ENCODE measurements at regions not wholly inside any gene's neighbourhood (a gene's known extent, or its start where the extent isn't known, plus 50 kb on each side); places are given as distances from the start of the nearest gene placed in this dataset.

DNA sequence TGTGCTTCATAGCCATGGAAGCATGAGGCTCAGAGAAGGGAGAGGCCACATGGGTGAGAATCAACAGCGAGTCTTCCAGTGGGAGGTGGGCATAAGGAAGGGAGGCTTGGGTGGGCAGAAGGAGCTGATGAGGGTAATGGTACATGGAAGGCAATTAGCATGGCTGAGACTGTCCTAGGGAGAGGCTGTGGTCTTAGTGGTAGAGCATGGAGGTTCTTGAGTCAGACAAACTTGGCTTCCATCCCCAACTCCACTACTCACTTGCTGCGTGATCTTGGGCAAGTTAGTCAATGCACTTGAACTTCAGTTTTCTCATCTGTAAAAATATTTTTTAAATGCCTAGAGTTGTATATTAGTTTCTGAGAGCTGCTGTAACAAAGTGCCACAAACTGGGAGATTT lies 227.2 kb upstream of the E2F8 start:
- H3K4me1 ChIP-seq: no peaks in the 10 kb centered on the region
- in situ Hi-C loops (cut with MboI; ENCODE audit: low sequenced_read_pairs): no loop called here
- no peak for DNase-seq (ENCODE audit: low spot score in 2 of 2)
- no peaks in the 10 kb centered on the region for H3K9me3 ChIP-seq
- no peaks in the 10 kb centered on the region for H3K27me3 ChIP-seq (ENCODE audit: low read depth)
- H3K36me3 ChIP-seq (replicated peaks): no peaks in the 10 kb centered on the region
- no peak overlapping the region for H3K4me3 ChIP-seq

GRCh38 chr11:19466314-19466713 lies 225.6 kb upstream of the E2F8 start:
- no peaks in the 10 kb centered on the region for H3K27me3 ChIP-seq (ENCODE audit: low read depth)
- H3K9me3 ChIP-seq: no peaks in the 10 kb centered on the region
- no peaks in the 10 kb centered on the region for H3K36me3 ChIP-seq (replicated peaks)
- no peak for DNase-seq (ENCODE audit: low spot score in 2 of 2)
- no peak overlapping the region for H3K4me3 ChIP-seq
- in situ Hi-C loops (cut with MboI; ENCODE audit: low sequenced_read_pairs): no loop called here
- H3K4me1 ChIP-seq: no peaks in the 10 kb centered on the region

- no peaks in the 10 kb centered on the region for H3K36me3 ChIP-seq (replicated peaks)
- DNase-seq (ENCODE audit: low spot score in 2 of 2): no peak
- H3K27me3 ChIP-seq (ENCODE audit: low read depth): no peaks in the 10 kb centered on the region
- H3K9me3 ChIP-seq: no peaks in the 10 kb centered on the region
- H3K4me1 ChIP-seq: no peaks in the 10 kb centered on the region
- in situ Hi-C loops (cut with MboI; ENCODE audit: low sequenced_read_pairs): no loop called here
- H3K4me3 ChIP-seq: no peak overlapping the region
These were observed 223.2 kb upstream of the E2F8 start for GRCh38 chr11:19463976-19464375.

- Histone ChIP-seq H3K36me3 (replicated peaks) (no peaks in the 10 kb centered on the region), H3K4me1 (peaks cover 6% of the 10 kb centered on the region), H3K4me3 (no peak overlapping the region), H3K27me3 (ENCODE audit: low read depth) (no peaks in the 10 kb centered on the region), H3K9me3 (no peaks in the 10 kb centered on the region)
- in situ Hi-C loops (cut with MboI; ENCODE audit: low sequenced_read_pairs): no loop called here
- no peak for DNase-seq (ENCODE audit: low spot score in 2 of 2)
These were observed 220.1 kb upstream of the E2F8 start for GRCh38 chr11:19460718-19461405.

DNA sequence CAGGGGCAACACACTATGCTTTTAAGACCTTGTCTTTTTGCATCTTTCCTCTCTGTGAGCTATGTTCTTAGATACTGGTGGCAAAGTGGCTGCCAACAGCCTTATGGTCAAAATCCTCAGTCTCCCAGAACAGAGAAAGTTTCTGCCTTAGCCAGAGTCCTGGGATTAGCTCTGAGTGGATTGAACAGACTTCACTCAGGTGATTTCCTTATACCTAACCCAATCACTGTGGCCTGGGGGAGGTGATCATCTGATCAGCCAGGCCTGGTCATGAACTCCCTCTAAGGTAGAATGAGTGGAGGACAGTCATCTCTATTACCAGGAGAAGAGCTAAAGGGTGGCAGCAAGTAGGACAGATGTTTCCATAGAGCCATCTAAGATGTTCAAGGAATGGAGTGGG lies 218.5 kb upstream of the E2F8 start:
- DNase-seq (ENCODE audit: low spot score in 2 of 2): no peak
- in situ Hi-C loops (cut with MboI; ENCODE audit: low sequenced_read_pairs): no loop called here
- Histone ChIP-seq H3K4me1 (peaks cover 19% of the 10 kb centered on the region), H3K27me3 (ENCODE audit: low read depth) (no peaks in the 10 kb centered on the region), H3K4me3 (no peak overlapping the region), H3K36me3 (replicated peaks) (no peaks in the 10 kb centered on the region), H3K9me3 (no peaks in the 10 kb centered on the region)

DNA sequence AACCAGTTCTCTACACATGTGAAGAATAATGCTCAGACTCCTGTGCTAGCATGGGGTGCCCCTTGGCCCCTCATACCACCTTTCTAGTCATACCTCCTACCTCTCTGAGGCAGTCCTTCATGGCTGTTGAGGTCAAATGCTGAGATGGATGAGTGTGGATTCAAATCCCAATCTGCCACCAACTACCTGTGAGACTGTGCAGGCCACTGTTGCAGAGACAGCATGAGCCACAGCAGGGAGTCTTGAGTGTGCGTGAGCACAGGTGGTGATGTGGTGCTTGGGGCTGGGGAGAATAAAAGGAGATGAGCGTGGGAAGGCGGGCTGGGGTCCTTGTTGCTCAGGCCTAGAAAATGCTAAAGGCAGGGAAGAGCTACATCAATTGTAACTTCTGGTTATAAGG lies 218.0 kb upstream of the E2F8 start:
- Histone ChIP-seq H3K27me3 (ENCODE audit: low read depth) (no peaks in the 10 kb centered on the region), H3K4me1 (peaks cover 25% of the 10 kb centered on the region), H3K4me3 (no peak overlapping the region), H3K9me3 (no peaks in the 10 kb centered on the region), H3K36me3 (replicated peaks) (no peaks in the 10 kb centered on the region)
- DNase-seq (ENCODE audit: low spot score in 2 of 2): no peak
- in situ Hi-C loops (cut with MboI; ENCODE audit: low sequenced_read_pairs): no loop called here

- Histone ChIP-seq H3K27me3 (ENCODE audit: low read depth) (no peaks in the 10 kb centered on the region), H3K4me3 (no peak overlapping the region), H3K36me3 (replicated peaks) (no peaks in the 10 kb centered on the region), H3K4me1 (peaks cover 30% of the 10 kb centered on the region), H3K9me3 (no peaks in the 10 kb centered on the region)
- no peak for DNase-seq (ENCODE audit: low spot score in 2 of 2)
- in situ Hi-C loops (cut with MboI; ENCODE audit: low sequenced_read_pairs): no loop called here
These were observed 217.5 kb upstream of the E2F8 start for GRCh38 chr11:19458231-19458630.

- in situ Hi-C loops (cut with MboI; ENCODE audit: low sequenced_read_pairs): no loop called here
- Histone ChIP-seq H3K36me3 (replicated peaks) (no peaks in the 10 kb centered on the region), H3K4me3 (no peak overlapping the region), H3K9me3 (no peaks in the 10 kb centered on the region), H3K27me3 (ENCODE audit: low read depth) (no peaks in the 10 kb centered on the region), H3K4me1 (peaks cover 31% of the 10 kb centered on the region)
- DNase-seq (ENCODE audit: low spot score in 2 of 2): peak in 1 of 2 experiments; percentile 66
These were observed 215.0 kb upstream of the E2F8 start for GRCh38 chr11:19455731-19456130.

DNA sequence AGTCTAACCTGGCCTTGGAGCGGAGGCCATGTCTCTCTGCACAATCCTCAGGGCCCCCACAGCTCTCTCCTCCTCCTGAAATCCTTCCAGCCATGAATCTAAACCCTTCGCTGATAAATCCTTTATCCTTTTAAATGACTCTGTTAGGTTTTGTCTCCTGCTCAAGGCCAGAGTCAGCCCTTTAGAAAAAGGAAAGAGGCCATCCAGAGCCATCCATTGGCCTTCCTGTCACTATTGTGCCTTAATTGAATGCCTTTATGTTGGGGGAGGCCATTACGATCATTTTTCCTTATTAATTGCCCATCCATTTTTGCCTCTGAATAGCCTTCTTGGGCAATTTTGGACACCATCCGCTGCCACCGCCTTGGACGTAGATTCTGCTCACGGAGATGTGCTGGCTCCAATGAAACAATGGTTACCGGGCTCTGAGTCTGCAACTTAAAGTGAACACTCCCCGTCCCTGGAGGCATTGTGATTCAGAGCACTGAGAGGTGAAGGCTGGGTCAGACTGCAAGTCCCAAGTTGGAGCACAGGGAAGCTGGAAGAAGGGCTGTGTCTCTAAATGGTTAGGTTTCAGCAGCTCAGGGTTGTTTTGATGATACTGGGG lies 213.0 kb upstream of the E2F8 start:
- no peaks in the 10 kb centered on the region for H3K36me3 ChIP-seq (replicated peaks)
- H3K27me3 ChIP-seq (ENCODE audit: low read depth): no peaks in the 10 kb centered on the region
- in situ Hi-C loops (cut with MboI; ENCODE audit: low sequenced_read_pairs): no loop called here
- peak; percentile 56 to 64 for DNase-seq (ENCODE audit: low spot score in 2 of 2)
- peaks cover 31% of the 10 kb centered on the region for H3K4me1 ChIP-seq
- H3K9me3 ChIP-seq: no peaks in the 10 kb centered on the region
- H3K4me3 ChIP-seq: no peak overlapping the region

DNA sequence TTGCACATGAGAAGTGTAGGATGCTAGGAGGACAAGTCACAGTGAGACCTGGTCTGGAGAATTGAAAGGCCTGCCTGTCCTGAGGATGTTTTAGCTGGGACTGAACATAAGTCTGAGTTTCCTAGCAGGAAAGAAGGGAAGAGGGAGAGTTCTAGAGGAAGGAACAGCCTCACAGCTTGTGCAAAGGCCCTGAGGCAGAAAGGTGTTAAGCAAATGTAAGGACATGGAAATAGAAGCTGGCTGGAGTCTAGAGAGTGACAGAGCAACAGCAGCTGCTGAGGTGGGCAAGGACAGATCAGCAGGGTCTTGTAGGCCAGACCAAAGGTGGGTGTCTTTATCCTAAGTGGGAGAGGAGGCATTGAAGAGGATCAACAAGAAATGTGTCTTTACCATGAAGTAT lies 210.9 kb upstream of the E2F8 start:
- in situ Hi-C loops (cut with MboI; ENCODE audit: low sequenced_read_pairs): no loop called here
- Histone ChIP-seq H3K27me3 (ENCODE audit: low read depth) (no peaks in the 10 kb centered on the region), H3K36me3 (replicated peaks) (no peaks in the 10 kb centered on the region), H3K9me3 (no peaks in the 10 kb centered on the region), H3K4me1 (peaks cover 31% of the 10 kb centered on the region), H3K4me3 (no peak overlapping the region)
- DNase-seq (ENCODE audit: low spot score in 2 of 2): no peak

- H3K4me3 ChIP-seq: no peak overlapping the region
- peaks cover 22% of the 10 kb centered on the region for H3K4me1 ChIP-seq
- DNase-seq (ENCODE audit: low spot score in 2 of 2): no peak
- in situ Hi-C loops (cut with MboI; ENCODE audit: low sequenced_read_pairs): no loop called here
- no peaks in the 10 kb centered on the region for H3K9me3 ChIP-seq
- no peaks in the 10 kb centered on the region for H3K27me3 ChIP-seq (ENCODE audit: low read depth)
- H3K36me3 ChIP-seq (replicated peaks): no peaks in the 10 kb centered on the region
These were observed 209.5 kb upstream of the E2F8 start for GRCh38 chr11:19450282-19450681.

GRCh38 chr11:19448651-19449050 lies 207.9 kb upstream of the E2F8 start:
- H3K9me3 ChIP-seq: no peaks in the 10 kb centered on the region
- no peak overlapping the region for H3K4me3 ChIP-seq
- no peaks in the 10 kb centered on the region for H3K27me3 ChIP-seq (ENCODE audit: low read depth)
- H3K36me3 ChIP-seq (replicated peaks): no peaks in the 10 kb centered on the region
- in situ Hi-C loops (cut with MboI; ENCODE audit: low sequenced_read_pairs): no loop called here
- DNase-seq (ENCODE audit: low spot score in 2 of 2): no peak
- peaks cover 6% of the 10 kb centered on the region for H3K4me1 ChIP-seq

DNA sequence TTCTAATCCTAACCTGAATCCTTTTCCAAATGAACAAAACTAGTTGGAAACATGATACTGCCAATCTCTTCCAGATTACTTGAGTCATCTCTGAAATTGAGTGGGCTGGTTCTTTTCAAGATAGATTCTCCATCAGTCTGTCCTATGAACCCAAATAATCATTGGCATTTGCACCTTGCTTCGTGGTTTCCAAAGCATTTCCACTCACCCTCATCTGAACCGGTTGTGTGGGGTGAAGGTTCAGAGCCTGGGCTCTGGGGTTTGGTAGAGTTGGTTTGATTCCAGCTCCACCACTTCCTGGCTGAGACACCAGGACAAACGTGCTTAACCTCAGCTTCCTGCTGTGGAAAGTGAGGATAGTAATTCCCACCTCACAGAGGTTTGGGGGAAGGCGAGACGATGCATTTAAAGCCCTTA lies 206.4 kb upstream of the E2F8 start:
- no peaks in the 10 kb centered on the region for H3K27me3 ChIP-seq (ENCODE audit: low read depth)
- no peak overlapping the region for H3K4me3 ChIP-seq
- no peaks in the 10 kb centered on the region for H3K9me3 ChIP-seq
- DNase-seq (ENCODE audit: low spot score in 2 of 2): no peak
- in situ Hi-C loops (cut with MboI; ENCODE audit: low sequenced_read_pairs): no loop called here
- no peaks in the 10 kb centered on the region for H3K4me1 ChIP-seq
- no peaks in the 10 kb centered on the region for H3K36me3 ChIP-seq (replicated peaks)

DNA sequence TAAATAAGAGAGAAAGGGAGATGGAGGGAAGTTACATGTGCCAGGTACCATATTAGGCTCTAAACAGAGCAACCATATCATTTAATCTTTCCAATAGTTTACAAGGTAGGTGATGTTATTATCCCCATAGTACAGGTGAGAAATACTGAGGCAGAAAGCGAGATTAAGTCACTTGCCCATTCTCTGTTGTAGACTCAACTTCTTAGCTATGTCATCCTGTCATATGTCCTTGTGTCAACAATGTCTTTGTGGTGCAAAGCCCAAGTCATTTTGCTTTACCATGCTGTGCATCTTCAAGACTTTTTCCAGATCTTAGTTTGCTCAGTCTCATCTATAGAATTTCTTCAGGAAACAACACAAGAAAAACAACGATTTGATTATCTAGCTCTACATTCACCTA lies 205.0 kb upstream of the E2F8 start:
- in situ Hi-C loops (cut with MboI; ENCODE audit: low sequenced_read_pairs): no loop called here
- Histone ChIP-seq H3K4me1 (no peaks in the 10 kb centered on the region), H3K36me3 (replicated peaks) (no peaks in the 10 kb centered on the region), H3K9me3 (no peaks in the 10 kb centered on the region), H3K4me3 (no peak overlapping the region), H3K27me3 (ENCODE audit: low read depth) (no peaks in the 10 kb centered on the region)
- no peak for DNase-seq (ENCODE audit: low spot score in 2 of 2)

GRCh38 chr11:19444231-19444630 lies 203.5 kb upstream of the E2F8 start:
- no peaks in the 10 kb centered on the region for H3K27me3 ChIP-seq (ENCODE audit: low read depth)
- in situ Hi-C loops (cut with MboI; ENCODE audit: low sequenced_read_pairs): no loop called here
- H3K4me3 ChIP-seq: no peak overlapping the region
- H3K4me1 ChIP-seq: no peaks in the 10 kb centered on the region
- no peaks in the 10 kb centered on the region for H3K36me3 ChIP-seq (replicated peaks)
- DNase-seq (ENCODE audit: low spot score in 2 of 2): no peak
- no peaks in the 10 kb centered on the region for H3K9me3 ChIP-seq

Data from HAP-1 (cell line).